Endothelial cell of umbilical vein (primary cell): ENCODE measurements at regions not wholly inside any gene's neighbourhood (a gene's known extent, or its start where the extent isn't known, plus 50 kb on each side); places are given as distances from the start of the nearest gene placed in this dataset.

Experiments used
- BruUV-seq: library from RNA; stranded (reverse); fragments of 400-500 nt; replicated peaks from 2 replicates; lab custom pipeline; 2021; lab: Mats Ljungman, UMichigan
- CTCF ChIA-PET: fragments of 300-600, 350-600 bp; sonication (Branson Sonifier 250); formaldehyde crosslinking; loops from one replicate; lab custom pipeline; 2021; ENCODE audit warnings: antibody characterized with exemption, inconsistent platforms; lab: Charles Lee
- POLR2A ChIA-PET: fragments of 300-600, 350-600 bp; sonication (Branson Sonifier 250); formaldehyde crosslinking; loops from one replicate; lab custom pipeline; 2021; ENCODE audit warnings: antibody characterized with exemption, inconsistent platforms; lab: Charles Lee
- DNase-seq: peaks from one replicate; pipeline ENCODE4 v3.0.0-alpha.2; 2011; ENCODE audit warnings: low read depth, low spot score
- FAIRE-seq: peaks from 2 replicates; lab custom pipeline; 2011; peaks lifted over from hg19 to GRCh38; lab: Jason Lieb, UNC
- H2AFZ ChIP-seq: 2 replicates; pipeline ENCODE4 v1.6.0; 2012; ENCODE audit warnings: low read depth, low read length, control low read depth, inconsistent platforms
- H3K27ac ChIP-seq: 2 replicates; pipeline ENCODE4 v1.5.1; 2011; ENCODE audit warnings: low read depth, mild to moderate bottlenecking, control low read depth, low read length, moderate library complexity; ENCODE audit not compliant: insufficient read depth
- H3K27me3 ChIP-seq, 2 experiments: 2 replicates each; pipeline versions ENCODE4 v1.6.0 to v1.6.1; 2011; ENCODE audit warnings: low read length in 2 of 2, mixed read lengths in 1 of 2; ENCODE audit not compliant: control insufficient read depth in 2 of 2, insufficient read depth in 2 of 2
- H3K36me3 ChIP-seq, 2 experiments: 2 replicates in 1 of 2; 3 replicates in 1 of 2; pipeline ENCODE4 v1.5.1; 2011; ENCODE audit warnings: low read length in 2 of 2, mild to moderate bottlenecking in 1 of 2, moderate library complexity in 1 of 2; ENCODE audit not compliant: control insufficient read depth in 2 of 2, insufficient read depth in 2 of 2; ENCODE audit errors: extremely low read depth in 1 of 2
- H3K4me1 ChIP-seq: 3 replicates; pipeline ENCODE4 v1.5.1; 2011; ENCODE audit warnings: mild to moderate bottlenecking, low read length; ENCODE audit not compliant: control insufficient read depth, insufficient read depth; ENCODE audit errors: extremely low read depth
- H3K4me2 ChIP-seq: 2 replicates; pipeline ENCODE4 v1.6.1; 2011; ENCODE audit warnings: low read length, control low read depth, mixed read lengths; ENCODE audit not compliant: insufficient read depth
- H3K4me3 ChIP-seq, 3 experiments: fragments of 200-600 bp in 1 of 3; sonication (generic), shearing (Covaris generic) in 1 of 3; replicated peaks in 1 of 3; 2 replicates each; pipeline ENCODE4 v1.5.1; 2011 to 2016; ENCODE audit warnings: control low read depth in 3 of 3, low read length in 3 of 3, mild to moderate bottlenecking in 2 of 3, inconsistent platforms in 1 of 3, low read depth in 1 of 3, moderate library complexity in 1 of 3; ENCODE audit not compliant: insufficient read depth in 1 of 3
- H3K79me2 ChIP-seq: 2 replicates; pipeline ENCODE4 v1.6.0; 2012; ENCODE audit warnings: low read length, inconsistent platforms; ENCODE audit not compliant: control insufficient read depth, insufficient read depth
- H3K9ac ChIP-seq: replicated peaks from 2 replicates; pipeline ENCODE3; 2011; ENCODE audit warnings: low read length, control low read depth; ENCODE audit not compliant: insufficient read depth; ENCODE audit errors: extremely low read depth
- H3K9me1 ChIP-seq: replicated peaks from 3 replicates; pipeline ENCODE4 v1.6.0; 2011; ENCODE audit warnings: mild to moderate bottlenecking, low read length; ENCODE audit not compliant: control insufficient read depth, insufficient read depth; ENCODE audit errors: extremely low read depth
- H3K9me3 ChIP-seq: replicated peaks from 2 replicates; pipeline ENCODE4 v1.5.1; 2012; ENCODE audit warnings: low read length, inconsistent platforms; ENCODE audit not compliant: control insufficient read depth, insufficient read depth
- H4K20me1 ChIP-seq: replicated peaks from 2 replicates; pipeline ENCODE3; 2011; ENCODE audit warnings: mild to moderate bottlenecking, low read length; ENCODE audit not compliant: control insufficient read depth, insufficient read depth; ENCODE audit errors: extremely low read depth
- EZH2 ChIP-seq: IDR thresholded peaks from 2 replicates; pipeline ENCODE4 v1.6.1; 2012; ENCODE audit warnings: borderline replicate concordance, low read depth, mild to moderate bottlenecking, moderate library complexity, low read length, inconsistent platforms; ENCODE audit not compliant: severe bottlenecking
- FOS ChIP-seq: IDR thresholded peaks from 2 replicates; pipeline ENCODE4 v1.6.1; 2011; ENCODE audit warnings: mild to moderate bottlenecking, low read length, moderate library complexity, borderline replicate concordance; ENCODE audit not compliant: insufficient read depth
- GATA2 ChIP-seq: IDR thresholded peaks from 2 replicates; pipeline ENCODE4 v1.7.0; 2011; ENCODE audit warnings: low read depth, mild to moderate bottlenecking, moderate library complexity, mixed read lengths, low read length; ENCODE audit not compliant: insufficient read length, insufficient read depth
- JUN ChIP-seq: IDR thresholded peaks from 2 replicates; pipeline ENCODE4 v1.6.1; 2011; ENCODE audit warnings: borderline replicate concordance, low read depth; ENCODE audit not compliant: insufficient read length, insufficient read depth
- MYC ChIP-seq: IDR thresholded peaks from one replicate; pipeline ENCODE4 v1.6.1; 2011; ENCODE audit warnings: mild to moderate bottlenecking, low read depth, low read length
- POLR2A ChIP-seq: IDR thresholded peaks from 2 replicates; pipeline ENCODE4 v1.6.1; 2012; ENCODE audit warnings: low read depth, mild to moderate bottlenecking, control low read depth, low read length
- POLR2AphosphoS5 ChIP-seq: IDR thresholded peaks from 2 replicates; pipeline ENCODE4 v1.6.1; 2012; ENCODE audit warnings: low read depth, mild to moderate bottlenecking, control low read depth, low read length, moderate library complexity; ENCODE audit not compliant: insufficient read depth
- dilution Hi-C: fragments of 300-500 bp; cut with MboI; formaldehyde crosslinking; loops from one replicate; pipeline ENCODE4 v1.15.0; 2019; ENCODE audit warnings: low sequenced_read_pairs; ENCODE audit not compliant: extremely low pct_ligation_motif_present
- intact Hi-C: fragments of 100-400 bp; cut with micrococcal nuclease; formaldehyde crosslinking; loops from one replicate; pipeline ENCODE4 v1.10.0; 2022
- TF ChIP-seq, protein P1 (sequence below), 2 donors: IDR thresholded peaks; 1 replicate in 1 of 2; 2 replicates in 1 of 2; pipeline ENCODE4 v1.5.1; 2011; ENCODE audit warnings: low read length in 2 of 2, mild to moderate bottlenecking in 2 of 2, moderate library complexity in 2 of 2, control low read depth in 1 of 2, inconsistent platforms in 1 of 2, low read depth in 1 of 2; ENCODE audit not compliant: insufficient read depth in 1 of 2; ENCODE audit errors: extremely low read depth in 1 of 2
- TF ChIP-seq, protein P2 (sequence below): IDR thresholded peaks from 2 replicates; pipeline ENCODE4 v1.6.1; 2011; ENCODE audit not compliant: insufficient read depth, insufficient read length

DNA sequence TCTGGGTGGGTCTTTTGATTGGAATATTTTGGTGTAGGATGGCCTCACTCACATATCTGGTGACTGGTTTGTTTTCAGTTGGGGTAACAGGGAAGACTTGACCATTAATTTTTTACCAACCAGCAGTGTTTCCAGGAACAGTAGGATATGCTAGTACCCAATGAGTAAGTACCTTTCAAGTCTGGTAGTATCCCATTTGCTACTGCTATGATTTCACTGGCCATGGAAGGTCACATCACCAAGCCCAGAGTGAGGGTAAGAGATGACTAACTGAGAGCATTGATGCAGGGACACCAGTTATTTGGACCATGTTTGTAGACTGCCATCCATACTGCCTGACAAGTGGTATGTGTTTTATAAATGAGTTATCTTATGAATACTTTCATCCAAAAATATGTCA, 277.7 kb downstream of the MAP2K6 start:
- Histone ChIP-seq H3K27me3 (no peaks in the 10 kb centered on the region), H3K9ac (no peak overlapping the region), H3K36me3 (no peaks in the 10 kb centered on the region), H3K4me2 (no peak overlapping the region), H3K79me2 (no peaks in the 10 kb centered on the region), H2AFZ (no peak overlapping the region), H3K9me3 (no peaks in the 10 kb centered on the region), H3K9me1 (no peaks in the 10 kb centered on the region), H3K4me1 (no peaks in the 10 kb centered on the region), H3K4me3 (no peak overlapping the region), H3K27ac (no peak overlapping the region), H4K20me1 (no peaks in the 10 kb centered on the region)
- ChIA-PET CTCF (no interaction called here), POLR2A (no interaction called here)
- FAIRE-seq = no peak
- TF ChIP-seq JUN (no peak), EZH2 (no peak), POLR2A (no peak), MYC (no peak), FOS (no peak), GATA2 (no peak), POLR2AphosphoS5 (no peak)
- TF ChIP-seq, protein P1, sequence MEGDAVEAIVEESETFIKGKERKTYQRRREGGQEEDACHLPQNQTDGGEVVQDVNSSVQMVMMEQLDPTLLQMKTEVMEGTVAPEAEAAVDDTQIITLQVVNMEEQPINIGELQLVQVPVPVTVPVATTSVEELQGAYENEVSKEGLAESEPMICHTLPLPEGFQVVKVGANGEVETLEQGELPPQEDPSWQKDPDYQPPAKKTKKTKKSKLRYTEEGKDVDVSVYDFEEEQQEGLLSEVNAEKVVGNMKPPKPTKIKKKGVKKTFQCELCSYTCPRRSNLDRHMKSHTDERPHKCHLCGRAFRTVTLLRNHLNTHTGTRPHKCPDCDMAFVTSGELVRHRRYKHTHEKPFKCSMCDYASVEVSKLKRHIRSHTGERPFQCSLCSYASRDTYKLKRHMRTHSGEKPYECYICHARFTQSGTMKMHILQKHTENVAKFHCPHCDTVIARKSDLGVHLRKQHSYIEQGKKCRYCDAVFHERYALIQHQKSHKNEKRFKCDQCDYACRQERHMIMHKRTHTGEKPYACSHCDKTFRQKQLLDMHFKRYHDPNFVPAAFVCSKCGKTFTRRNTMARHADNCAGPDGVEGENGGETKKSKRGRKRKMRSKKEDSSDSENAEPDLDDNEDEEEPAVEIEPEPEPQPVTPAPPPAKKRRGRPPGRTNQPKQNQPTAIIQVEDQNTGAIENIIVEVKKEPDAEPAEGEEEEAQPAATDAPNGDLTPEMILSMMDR (IDR thresholded peaks at IDR 0.05; ENCODE audit: extremely low read depth in 1 of 2, insufficient read depth in 1 of 2, low read depth in 1 of 2, low read length in 2 of 2) = no peak
- TF ChIP-seq, protein P2, sequence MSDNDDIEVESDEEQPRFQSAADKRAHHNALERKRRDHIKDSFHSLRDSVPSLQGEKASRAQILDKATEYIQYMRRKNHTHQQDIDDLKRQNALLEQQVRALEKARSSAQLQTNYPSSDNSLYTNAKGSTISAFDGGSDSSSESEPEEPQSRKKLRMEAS = no peak
- DNase-seq = no peak
- BruUV-seq = no TSS peak
- intact Hi-C loops = no loop called here
- dilution Hi-C loops = no loop called here
